ENCODE measurements at regions not wholly inside any gene's neighbourhood (a gene's known extent, or its start where the extent isn't known, plus 50 kb on each side); places are given as distances from the start of the nearest gene placed in this dataset.
"Not testable (repeated sequence)": the region's sequence is repeated elsewhere in the genome, so short reads cannot be mapped to it uniquely, and the experiment has no call there.

DNA sequence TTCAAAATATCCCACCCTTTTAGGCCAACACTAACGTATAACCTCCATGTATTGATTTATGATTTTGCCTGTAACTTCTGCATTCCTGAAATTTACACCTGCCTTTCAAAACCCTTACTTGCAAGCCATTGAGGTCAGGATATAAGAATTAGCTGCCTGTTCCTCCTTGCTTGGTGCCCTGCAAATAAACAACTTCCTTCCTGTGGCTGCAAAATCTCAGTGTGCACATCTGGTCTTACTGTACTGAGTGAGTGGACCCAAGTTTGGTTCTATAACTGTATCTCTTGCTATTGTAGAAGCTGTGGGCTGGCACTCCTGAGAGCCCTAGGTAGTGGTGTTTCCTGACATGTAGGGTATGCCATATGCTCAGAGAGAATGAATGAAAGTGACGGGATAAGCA is 191.1 kb upstream of the RASGRP1 start:
- POLR2A ChIA-PET (ENCODE audit: low non-redundant PET): no interaction called here
- no peak overlapping the region for H3K27ac ChIP-seq
- DNase-seq (ENCODE audit: low spot score): no peak
- CTCF ChIA-PET: no interaction called here
- TF ChIP-seq, protein P1, sequence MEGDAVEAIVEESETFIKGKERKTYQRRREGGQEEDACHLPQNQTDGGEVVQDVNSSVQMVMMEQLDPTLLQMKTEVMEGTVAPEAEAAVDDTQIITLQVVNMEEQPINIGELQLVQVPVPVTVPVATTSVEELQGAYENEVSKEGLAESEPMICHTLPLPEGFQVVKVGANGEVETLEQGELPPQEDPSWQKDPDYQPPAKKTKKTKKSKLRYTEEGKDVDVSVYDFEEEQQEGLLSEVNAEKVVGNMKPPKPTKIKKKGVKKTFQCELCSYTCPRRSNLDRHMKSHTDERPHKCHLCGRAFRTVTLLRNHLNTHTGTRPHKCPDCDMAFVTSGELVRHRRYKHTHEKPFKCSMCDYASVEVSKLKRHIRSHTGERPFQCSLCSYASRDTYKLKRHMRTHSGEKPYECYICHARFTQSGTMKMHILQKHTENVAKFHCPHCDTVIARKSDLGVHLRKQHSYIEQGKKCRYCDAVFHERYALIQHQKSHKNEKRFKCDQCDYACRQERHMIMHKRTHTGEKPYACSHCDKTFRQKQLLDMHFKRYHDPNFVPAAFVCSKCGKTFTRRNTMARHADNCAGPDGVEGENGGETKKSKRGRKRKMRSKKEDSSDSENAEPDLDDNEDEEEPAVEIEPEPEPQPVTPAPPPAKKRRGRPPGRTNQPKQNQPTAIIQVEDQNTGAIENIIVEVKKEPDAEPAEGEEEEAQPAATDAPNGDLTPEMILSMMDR (conservative IDR thresholded peaks at IDR 0.05; ENCODE audit: low read depth): no peak

GRCh38 chr15:38756441-38756840 is 191.8 kb upstream of the RASGRP1 start:
- ChIA-PET CTCF (interaction anchor here (0.6 kb wide), 1 partner anchor 221 kb away, joined by 3 read pairs; no protein-coding TSS in a partner anchor), POLR2A (ENCODE audit: low non-redundant PET) (no interaction called here)
- TF ChIP-seq, protein P1 (conservative IDR thresholded peaks at IDR 0.05; ENCODE audit: low read depth): no peak
- H3K27ac ChIP-seq: no peak overlapping the region
- no peak for DNase-seq (ENCODE audit: low spot score)

- no peak overlapping the region for H3K27ac ChIP-seq
- CTCF ChIA-PET: no interaction called here
- POLR2A ChIA-PET (ENCODE audit: low non-redundant PET): no interaction called here
- TF ChIP-seq, protein P1 (conservative IDR thresholded peaks at IDR 0.05; ENCODE audit: low read depth): no peak
- DNase-seq (ENCODE audit: low spot score): no peak
Observed at GRCh38 chr15:38758043-38758442, 193.4 kb upstream of the RASGRP1 start.

DNA sequence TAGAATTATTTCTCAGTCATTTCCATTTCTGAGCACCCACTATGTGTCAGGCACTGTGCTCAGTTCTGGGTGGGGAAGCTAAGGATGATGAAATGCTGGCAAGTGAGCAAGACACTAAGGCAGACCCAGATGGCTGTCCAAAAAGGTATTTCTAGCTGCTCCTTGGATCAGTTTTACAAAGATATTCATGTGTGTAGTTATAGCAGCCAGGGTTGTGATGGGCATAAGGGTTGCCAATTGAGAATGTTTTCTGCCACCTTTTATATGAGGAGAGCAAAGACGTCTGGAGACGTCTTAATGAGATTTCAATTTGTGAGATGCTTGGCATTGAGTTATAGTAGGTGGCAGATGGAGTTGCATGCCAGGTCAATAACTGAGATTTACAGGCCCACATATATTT is 197.1 kb upstream of the RASGRP1 start:
- no peak for DNase-seq (ENCODE audit: low spot score)
- no peak overlapping the region for H3K27ac ChIP-seq
- CTCF ChIA-PET: no interaction called here
- TF ChIP-seq, protein P1 (conservative IDR thresholded peaks at IDR 0.05; ENCODE audit: low read depth): no peak
- POLR2A ChIA-PET (ENCODE audit: low non-redundant PET): no interaction called here

DNA sequence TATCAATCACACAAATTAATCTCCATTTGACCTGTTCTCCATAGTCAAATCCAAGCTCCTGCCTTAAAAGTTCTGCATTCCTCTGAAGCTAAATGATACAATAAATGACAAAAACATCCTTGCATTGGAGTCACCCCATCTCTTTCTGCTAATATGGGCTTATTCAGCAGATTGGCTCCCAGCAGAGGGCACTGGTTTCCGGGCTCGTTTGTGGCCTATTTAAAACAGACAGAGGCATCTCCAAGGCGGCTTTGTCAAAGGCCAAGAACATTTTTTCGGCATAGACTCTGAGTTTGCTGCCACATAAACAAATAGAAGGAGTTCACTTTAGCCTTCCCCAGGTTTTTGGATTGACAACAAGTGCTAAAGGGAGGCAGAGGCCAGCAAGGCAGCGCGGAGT is 204.4 kb upstream of the RASGRP1 start:
- CTCF ChIA-PET: interaction anchor here (1.1 kb wide), 1 partner anchor 988 kb away, joined by 3 read pairs; no protein-coding TSS in a partner anchor
- TF ChIP-seq, protein P1 (conservative IDR thresholded peaks at IDR 0.05; ENCODE audit: low read depth): no peak
- DNase-seq (ENCODE audit: low spot score): no peak
- POLR2A ChIA-PET (ENCODE audit: low non-redundant PET): no interaction called here
- no peak overlapping the region for H3K27ac ChIP-seq

- ChIA-PET POLR2A (ENCODE audit: low non-redundant PET) (no interaction called here), CTCF (interaction anchor here (1.1 kb wide), 1 partner anchor 987 kb away, joined by 3 read pairs; no protein-coding TSS in a partner anchor)
- H3K27ac ChIP-seq: no peak overlapping the region
- TF ChIP-seq, protein P1 (conservative IDR thresholded peaks at IDR 0.05; ENCODE audit: low read depth): no peak
- DNase-seq (ENCODE audit: low spot score): no peak
Observed at GRCh38 chr15:38769492-38769891, 204.9 kb upstream of the RASGRP1 start.

DNA sequence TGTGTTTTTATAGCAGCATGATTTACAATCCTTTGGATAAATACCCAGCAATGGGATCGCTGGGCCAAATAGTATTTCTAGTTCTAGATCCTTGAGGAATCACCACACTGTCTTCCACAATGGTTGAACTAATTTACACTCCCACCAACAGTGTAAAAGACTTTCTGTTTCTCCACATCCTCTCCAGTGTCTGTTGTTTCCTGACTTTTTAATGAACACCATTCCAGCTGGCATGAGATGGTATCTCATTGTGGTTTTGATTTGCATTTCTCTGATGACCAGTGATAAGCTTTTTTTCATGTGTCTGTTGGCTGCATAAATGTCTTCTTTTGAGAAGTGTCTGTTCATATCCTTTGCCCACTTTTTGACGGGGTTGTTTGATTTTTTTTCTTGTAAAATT is 209.5 kb upstream of the RASGRP1 start:
- CTCF ChIA-PET; H3K27ac ChIP-seq; DNase-seq (ENCODE audit: low spot score); POLR2A ChIA-PET (ENCODE audit: low non-redundant PET): not testable (repeated sequence)

Measured in RWPE1 (cell line).